ENCODE measurements at regions not wholly inside any gene's neighbourhood (a gene's known extent, or its start where the extent isn't known, plus 50 kb on each side); places are given as distances from the start of the nearest gene placed in this dataset.

DNA sequence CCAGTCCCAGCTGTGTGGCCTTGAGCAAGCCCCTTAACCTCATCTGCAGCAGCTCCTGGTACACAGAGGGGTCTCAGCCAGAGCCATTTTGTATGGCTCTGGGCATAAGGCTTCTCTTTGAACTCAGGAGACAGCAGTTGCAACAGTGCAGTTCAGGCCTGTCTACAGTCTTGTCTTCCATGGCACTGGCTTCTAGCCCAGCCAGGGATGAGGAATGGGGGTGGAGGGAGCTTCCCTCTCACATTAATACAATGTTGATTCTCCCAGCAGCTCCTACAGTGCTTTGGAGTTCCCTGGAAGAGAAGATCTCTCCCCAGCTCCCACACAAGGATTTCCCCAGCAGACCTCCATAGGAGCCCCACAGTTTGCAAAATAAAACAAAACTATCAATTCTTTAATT is 350.2 kb downstream of the BUD13 start:
- TF ChIP-seq, protein P1, sequence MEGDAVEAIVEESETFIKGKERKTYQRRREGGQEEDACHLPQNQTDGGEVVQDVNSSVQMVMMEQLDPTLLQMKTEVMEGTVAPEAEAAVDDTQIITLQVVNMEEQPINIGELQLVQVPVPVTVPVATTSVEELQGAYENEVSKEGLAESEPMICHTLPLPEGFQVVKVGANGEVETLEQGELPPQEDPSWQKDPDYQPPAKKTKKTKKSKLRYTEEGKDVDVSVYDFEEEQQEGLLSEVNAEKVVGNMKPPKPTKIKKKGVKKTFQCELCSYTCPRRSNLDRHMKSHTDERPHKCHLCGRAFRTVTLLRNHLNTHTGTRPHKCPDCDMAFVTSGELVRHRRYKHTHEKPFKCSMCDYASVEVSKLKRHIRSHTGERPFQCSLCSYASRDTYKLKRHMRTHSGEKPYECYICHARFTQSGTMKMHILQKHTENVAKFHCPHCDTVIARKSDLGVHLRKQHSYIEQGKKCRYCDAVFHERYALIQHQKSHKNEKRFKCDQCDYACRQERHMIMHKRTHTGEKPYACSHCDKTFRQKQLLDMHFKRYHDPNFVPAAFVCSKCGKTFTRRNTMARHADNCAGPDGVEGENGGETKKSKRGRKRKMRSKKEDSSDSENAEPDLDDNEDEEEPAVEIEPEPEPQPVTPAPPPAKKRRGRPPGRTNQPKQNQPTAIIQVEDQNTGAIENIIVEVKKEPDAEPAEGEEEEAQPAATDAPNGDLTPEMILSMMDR (IDR thresholded peaks at IDR 0.05): no peak
- TF ChIP-seq POLR2A (IDR thresholded peaks at IDR 0.05) (no peak), POLR2AphosphoS5 (IDR thresholded peaks at IDR 0.05) (no peak), EP300 (IDR thresholded peaks at IDR 0.05) (no peak)
